HG03139 (cell line): ENCODE measurements at regions not wholly inside any gene's neighbourhood (a gene's known extent, or its start where the extent isn't known, plus 50 kb on each side); places are given as distances from the start of the nearest gene placed in this dataset.

Experiments
- ATAC-seq: cut with Tn5 transposase; IDR thresholded peaks from one replicate; pipeline ENCODE4 v1.9.1; 2021; ENCODE audit not compliant: unreplicated experiment

DNA sequence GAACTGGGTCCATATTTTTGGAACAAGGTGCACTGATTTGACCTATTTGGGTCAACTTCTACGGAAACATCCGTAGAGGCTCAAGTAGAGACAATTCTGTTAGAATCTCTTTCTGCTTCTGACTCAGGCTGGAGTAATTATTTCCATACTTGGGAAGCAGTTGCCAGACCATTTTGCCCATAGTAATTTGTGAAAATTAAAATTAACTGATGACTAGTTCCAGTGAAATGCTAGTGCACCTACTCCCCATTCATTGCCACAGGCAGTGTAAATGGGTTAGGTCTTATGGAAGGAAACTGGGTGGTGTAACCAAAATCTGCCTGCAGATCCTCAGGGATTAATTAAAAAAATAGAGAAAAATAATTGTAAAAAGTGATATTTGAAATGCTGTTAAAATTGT, 201.1 kb downstream of the TENT4A start:
- ATAC-seq = no peak

DNA sequence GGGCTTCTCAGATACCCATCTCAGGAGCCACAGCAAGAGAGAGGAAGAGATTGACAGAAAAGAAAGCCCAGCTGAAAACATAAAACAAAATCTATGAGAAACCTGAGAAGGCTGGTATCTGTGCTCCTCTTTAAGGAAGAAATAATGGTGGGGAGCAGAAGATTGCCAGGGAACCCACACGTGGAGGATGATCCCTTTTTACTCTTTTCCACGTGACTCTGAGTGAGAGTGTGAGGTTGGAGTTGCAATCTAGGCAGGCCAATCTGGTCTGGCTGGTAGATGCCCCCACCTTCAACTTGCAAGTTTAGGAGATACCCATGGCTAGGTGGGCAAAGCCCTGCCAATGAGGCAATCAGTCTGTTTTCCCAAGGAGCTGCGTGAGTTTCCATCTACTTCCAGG, 202.3 kb downstream of the TENT4A start:
- no peak for ATAC-seq

DNA sequence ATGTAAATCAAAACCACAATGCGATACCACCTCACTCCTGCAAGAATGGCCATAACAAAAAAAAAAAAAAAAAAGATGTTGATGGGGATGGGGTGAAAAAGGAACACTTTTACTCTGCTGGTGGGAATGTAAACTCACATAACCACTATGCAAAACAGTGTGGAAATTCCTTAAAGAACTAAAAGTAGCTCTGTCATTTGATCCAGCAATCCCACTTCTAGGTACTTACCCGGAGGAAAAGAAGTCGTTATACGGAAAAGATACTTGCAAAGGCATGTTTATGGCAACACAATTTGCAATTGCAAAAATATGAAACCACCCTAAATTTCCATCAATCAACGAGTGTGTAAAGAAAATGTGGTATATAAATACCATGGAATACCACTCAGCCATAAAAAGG, 205.0 kb downstream of the TENT4A start:
- ATAC-seq = no peak

DNA sequence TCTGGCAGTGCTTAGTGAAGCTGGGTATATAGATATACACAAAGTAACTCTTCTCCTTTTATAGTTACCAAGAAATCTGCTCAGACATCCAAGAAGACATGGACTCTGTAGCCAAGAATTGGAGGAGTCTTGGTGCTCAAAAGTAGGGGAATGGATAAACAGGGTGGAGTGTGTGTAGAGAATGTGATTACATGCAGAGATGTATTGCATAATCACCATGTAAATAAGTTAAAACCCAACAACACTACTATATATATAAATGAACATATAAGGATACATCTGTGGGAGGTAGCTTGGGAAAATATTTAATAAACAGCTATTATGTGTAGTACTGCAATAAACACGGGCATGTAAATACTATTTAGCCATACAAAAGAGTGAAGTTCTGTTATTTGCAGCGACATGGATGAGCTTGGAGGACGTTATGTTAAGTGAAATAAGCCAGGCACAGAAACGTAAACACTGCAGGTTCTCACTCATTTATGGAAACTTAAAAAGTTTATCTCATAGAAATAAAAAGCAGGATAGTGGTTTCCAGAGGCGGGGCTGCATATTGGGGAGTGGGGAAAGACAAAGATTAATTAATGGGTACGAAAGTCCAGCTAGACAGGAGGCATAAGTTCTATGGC, 207.5 kb downstream of the TENT4A start:
- ATAC-seq = no peak

DNA sequence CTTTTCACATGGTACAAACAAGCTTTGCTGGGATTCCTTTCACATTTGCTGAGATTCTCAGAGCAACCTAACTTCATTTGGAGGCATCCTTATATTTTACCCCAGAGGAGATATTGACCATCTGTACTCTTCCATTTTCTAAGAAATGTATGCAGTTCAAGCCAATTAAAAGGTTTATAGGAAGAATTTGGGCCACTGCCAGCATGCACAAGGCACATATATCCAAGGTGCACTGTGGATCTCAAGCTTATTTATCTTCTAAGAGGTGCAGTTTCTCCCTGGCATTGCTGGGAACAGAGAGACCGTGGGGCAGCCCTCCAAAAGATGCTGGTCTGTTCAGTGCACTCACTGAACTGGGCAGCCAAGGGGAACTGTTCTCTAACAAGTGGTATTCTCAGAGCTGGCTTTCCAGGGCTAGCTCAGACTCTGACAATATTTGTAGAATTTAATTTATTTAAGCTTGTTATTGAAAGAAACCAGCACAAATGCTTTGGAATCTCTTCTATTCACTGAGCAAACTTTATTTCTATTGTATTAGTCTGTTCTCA, 213.3 kb downstream of the TENT4A start:
- no peak for ATAC-seq

DNA sequence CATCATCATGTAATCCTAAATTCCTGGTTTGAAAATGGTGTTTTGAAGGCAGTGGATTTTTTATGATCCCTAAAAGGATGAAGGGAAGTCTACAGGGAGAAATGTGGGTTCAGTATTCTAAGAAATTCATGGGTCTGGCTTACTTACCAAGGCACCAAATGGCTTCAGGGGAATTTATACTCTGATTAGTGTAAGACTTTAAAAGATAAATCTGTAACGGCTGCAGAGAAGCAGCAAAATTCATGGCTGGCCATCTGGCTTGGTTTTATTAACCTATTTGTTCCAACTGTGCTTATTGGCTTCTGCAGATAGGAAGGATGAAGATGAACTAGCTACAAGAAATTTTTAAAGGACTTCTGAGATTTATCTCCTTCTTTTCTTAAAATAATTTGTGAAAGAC, 222.8 kb downstream of the TENT4A start:
- ATAC-seq = no peak

DNA sequence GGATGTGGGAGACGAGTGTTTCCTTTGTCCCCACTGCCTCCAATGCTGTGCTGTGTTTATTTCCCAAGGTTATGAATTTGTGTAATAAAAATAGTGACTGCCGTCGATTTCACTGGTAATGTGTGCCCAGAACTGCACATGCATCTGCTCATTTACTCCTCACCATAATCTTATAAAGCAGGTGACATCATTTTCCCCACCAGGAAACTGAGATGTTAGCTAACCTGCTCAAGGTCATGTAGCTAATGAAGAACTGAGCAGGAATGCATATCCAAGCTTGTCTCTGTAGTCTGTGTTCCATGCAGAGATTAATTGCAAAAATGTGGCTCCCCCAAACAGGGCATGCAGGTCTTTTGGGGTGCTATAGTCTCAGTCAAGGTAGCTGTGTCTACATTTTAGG, 224.4 kb downstream of the TENT4A start:
- no peak for ATAC-seq

DNA sequence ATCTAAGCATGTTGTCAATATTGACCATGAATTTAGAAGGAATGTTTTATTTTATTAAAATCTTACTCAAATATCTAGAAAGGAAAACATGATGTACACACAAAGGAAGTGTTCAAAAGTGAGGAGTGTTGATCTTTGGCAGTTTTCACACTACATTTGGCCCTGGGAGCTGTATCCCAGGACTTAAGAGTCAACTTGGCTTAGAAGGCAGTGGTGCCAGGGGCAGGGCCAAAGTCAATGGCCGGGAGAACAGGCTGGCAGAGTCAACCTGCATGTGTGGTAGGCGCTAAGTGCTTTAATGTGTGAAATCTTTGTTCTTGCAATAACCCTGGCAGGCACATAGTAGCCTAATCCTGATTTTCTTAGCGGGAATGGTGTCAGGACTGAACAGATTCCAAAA, 228.4 kb downstream of the TENT4A start:
- ATAC-seq = no peak

DNA sequence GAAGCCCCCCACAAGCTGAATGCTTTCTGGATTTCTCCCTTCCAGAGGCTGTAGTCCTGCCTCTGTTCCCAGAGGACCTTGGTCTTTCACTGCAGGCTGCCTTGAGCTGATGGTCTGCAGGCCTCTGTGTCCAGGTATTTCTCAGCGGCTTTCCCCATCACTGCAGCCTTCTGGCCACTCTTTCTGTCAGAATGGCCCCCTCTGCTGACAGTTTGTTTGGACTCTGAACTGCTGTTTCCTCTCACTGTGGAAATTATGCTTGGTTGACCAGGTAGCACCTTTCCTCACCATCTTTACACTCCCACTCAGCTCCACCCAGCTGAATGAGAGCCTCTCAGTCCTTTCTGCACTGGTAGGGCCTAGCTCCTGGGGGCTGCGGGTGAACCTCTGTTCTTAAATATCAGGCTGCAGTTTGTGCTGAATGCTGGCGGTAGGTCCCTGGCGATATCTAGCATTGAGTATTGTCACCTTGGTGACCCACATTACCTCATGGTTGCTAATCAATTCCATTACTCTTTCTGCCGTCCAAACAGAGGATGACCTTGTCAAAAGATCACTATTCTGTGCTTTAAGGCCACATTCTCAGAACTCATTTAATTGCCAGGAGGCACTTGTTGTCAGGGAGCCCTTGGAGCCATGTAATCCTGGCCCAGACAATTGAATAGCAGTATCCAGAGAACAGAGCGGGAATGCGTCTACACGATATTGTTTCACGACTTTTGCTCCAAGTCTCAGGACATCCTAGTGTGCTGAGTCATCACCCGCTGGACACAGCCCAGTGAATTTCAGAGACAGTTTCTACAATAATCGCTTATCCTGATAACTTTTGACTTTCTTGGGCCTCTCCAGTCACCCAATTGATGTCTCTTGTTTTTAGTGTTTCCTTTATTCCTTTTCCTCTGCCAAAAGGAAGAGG, 230.2 kb downstream of the TENT4A start:
- ATAC-seq = no peak

DNA sequence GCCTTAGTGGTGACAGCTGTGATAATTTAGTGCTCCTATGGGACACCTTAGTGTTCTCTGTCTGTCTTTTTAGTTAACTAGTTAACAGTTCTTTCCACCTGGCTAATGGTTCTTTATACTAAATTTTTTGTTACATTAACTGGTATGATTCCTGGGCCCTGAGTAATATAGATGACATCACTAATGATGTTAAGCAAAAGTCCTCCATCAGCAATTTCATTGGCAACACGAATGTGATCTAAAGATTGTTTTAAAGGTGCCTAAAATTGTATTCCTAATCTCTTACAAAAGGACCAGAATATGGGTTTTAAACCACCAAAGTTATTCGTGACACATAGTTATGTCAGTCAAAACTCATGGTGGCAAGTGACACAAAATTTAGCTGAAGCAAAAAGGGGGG, 235.3 kb downstream of the TENT4A start:
- no peak for ATAC-seq

DNA sequence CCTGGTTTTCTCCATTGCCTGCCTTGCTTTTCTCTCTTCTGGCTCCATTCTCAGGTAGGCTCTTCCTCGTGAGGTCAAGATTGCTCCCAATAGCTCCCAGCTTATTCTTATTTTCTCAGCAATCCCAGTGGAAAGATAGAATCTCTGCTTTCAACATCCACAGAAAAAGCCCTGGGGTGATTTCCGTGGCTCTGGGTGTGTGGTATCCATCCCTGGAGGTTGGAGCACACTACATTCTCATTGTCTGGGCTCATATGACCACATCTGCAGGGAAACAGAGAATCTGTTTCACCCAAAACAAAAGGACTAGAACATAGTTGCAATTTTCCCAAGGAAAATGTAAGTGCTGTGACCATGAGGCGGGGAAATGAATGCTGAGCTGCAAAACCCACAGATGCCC, 236.0 kb downstream of the TENT4A start:
- ATAC-seq = no peak

DNA sequence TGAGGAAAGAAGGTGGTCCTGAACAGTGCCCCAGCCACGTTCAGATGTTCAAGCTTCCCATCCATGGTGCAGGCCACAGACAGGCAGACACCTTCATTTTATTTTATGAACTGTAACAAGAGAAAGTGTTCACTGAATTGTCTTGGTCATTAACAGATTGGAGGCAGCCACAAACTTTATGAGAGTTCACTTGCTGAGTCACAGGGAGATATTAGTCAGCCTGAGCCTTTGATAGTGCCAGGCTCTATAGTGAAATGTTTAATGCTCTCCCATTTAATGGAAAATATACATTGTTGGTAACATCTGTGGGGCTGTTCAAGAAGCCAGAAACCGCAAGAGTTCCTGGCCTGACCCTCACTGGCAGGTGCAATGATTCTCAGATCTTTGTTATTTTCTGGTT, 237.0 kb downstream of the TENT4A start:
- ATAC-seq = no peak

DNA sequence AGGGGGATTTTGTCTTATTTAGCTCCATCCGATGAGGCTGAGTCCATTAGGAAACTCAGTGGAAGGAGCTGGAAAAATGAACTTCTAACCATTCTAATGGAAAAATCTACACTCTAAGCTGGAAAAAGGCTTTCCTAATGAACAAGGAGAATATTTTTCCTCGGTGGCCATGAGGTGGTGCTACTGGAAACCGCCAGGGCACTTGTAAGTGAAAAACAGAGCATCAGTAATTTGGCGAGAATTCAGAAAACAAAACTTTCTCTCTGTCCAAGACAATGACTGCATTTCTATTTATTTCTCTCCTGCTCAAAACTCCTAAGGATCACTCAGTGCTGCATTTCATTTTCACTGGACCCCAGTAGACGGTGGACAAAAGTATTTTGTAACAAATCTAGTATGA, 237.6 kb downstream of the TENT4A start:
- ATAC-seq = no peak

DNA sequence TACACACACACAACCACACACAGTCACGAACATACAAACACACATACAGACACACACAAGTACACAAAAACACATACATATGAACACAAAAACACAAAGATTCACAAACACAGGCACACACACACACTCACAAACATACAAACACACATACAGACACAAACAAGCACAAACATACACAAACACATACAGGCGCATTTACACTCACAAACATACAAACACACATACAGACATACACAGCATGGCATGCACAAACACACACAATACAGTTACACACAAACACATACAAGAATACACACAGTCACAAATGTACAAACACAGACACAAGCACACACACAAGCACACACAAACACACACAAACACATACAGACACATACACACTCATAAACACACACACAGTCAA, 247.9 kb downstream of the TENT4A start:
- no peak for ATAC-seq

DNA sequence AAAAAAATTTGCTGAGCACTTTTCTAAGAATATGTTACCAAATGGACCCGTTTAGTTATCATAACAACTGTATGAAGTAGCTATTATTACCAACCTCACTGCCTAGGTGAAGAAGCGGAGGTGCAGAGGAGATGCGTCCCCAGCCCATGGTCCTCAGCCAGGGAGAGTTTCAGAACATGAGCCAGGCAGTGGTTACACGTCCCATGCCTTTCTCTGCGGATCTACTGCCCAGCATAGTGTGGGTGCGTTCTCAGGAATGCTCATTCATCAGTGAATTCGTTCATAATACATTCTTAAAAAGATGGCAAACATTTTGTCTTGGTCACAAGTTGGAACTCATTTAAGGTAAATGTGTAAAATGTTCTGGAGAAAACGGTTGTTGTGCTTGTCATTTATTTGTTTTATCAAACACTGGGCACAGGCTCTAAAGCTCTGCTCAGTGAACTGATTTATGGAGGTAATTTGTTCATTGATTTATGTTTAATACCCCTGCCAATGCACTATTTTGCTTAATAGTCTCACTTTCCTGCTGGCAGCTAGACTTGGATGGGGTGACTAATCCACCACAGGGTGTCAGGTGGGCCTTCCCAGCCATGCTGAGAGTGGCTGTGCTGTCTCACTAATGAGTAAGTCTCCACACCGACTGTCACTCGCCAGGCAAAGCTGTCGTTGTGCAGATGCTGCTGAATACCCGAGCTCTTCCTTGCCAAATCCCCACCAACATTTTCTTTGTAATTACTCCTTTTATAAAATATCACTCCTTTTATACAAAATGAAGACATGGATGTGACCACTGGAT, 248.8 kb downstream of the TENT4A start:
- no peak for ATAC-seq

DNA sequence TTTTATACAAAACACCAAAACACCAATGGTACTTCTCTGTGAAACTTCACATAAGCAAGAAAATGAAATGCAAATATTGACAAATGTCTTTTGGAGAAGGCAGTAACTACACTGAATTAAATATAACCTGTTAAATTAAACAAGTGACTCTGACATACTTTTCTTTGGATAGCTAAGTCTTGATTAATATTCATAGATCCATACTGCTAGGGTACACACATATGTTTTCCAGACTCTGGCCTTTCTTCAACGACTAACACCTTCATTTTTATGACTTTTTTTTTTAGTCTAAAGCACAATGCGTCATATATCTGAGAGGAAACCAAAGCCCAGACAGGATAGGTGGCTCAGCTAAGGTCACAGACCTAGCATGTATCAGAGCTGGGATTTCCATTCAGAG, 263.7 kb downstream of the TENT4A start:
- ATAC-seq = no peak

DNA sequence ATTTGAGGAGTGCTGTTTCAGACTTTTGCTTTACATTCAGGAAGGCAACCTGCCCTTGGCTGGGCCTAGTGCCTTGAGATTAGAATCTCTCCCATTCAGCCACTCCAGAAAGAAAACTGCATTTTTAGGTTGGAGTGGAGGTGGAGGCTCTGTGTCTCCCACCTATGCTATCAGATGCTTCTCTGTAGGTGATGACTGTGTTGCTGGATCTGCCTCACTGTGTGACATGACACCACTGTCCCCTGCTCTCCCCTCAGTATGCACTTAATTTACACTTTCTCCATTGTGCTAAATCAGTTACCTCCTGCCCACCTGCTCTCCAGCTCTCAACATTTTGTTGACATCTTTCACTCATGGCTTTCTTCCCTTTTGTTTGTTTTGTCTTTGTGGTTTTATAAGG, 265.8 kb downstream of the TENT4A start:
- no peak for ATAC-seq

DNA sequence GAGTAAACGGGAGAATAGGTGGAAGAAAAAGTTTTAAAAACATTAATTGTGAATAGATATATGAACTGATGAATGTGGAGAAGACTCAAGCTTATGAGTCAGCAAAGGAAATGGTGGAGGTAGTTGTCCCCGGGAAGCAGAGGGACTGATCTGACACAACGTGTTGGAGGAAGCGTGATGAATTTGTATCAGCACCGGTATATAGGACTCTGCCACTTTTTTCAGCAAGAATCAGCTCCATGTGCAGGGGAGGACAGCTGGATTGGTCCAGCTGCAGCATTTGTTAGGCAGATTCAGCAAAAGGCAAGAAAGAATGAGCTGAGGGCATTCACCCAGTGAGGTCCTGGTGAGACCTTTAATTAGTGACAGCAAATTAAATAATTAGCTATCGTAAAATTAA, 276.0 kb downstream of the TENT4A start:
- ATAC-seq = no peak

DNA sequence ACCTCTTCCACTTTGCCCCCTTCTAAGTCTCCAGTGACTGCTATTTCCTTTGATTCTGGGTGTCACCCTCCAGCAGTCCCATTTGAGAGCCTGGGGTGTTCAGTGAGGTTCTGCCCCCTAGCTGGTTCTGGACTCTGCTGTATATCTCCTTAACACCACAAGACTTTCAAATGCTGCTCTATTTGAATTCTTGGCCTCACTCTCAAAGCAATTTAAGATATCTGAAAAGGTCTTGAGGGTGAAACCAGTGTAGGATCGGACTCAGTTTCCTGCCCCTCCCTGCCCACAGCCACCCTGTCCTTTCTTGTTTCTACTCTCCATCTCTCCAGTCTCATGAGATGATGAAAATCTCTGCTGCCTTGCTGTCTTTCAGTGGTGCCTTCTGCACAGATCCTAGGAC, 280.9 kb downstream of the TENT4A start:
- ATAC-seq = no peak

DNA sequence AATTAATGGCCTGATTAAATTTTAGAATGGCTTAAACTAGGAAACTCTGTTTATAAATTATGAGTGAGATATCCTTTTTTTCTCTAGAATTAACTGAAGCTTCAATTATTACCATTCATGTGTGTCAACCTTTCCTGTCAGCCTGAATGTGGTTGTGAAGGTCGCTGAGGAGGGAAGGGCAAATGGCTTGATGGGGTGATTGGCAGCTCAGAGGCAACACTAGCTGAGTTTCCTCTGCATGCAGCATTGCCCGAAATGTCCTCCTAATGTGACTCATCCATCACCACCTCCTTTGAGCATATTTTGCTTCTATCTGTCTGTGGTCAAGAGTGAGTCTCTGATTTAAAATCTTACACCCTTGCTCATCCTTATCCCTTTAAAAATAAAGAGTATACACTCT, 281.9 kb downstream of the TENT4A start:
- no peak for ATAC-seq

DNA sequence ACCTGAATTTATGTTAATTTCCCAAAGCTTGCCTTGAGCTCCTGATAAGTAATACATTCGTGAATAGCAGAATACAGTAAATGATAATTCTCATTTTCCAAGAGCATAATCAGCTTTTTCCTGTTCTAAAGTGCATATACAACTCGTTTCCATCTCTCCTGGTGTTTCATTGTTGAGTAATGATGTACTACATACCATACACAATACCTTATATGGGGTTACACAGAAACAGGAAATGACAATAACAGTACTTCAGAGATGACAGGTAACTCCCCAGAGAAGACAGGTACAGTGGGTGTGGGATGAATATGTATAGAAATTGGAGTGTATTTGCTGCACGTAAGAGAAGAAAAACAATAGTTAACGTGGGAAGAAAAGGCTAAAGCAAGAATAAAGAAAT, 287.1 kb downstream of the TENT4A start:
- ATAC-seq = no peak

DNA sequence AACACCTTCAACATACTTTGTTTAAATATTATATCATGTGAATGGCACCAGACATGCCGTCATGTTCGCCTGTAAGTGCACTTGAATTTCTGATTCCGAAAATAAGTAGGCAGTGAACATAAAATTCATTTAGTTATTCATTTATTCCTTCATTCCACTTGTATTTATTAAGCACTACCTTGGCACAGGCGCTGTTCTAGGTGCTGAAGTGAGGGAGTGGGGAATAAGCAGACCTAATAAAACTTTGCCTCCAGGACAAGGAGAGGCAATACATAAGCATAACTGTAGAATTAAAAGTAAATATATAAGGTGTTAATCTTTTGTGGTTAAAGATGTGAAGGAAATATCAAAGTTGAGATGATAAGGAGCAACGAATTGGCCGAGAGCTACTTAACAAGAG, 297.4 kb downstream of the TENT4A start:
- ATAC-seq = no peak
